ENCODE measurements at regions not wholly inside any gene's neighbourhood (a gene's known extent, or its start where the extent isn't known, plus 50 kb on each side); places are given as distances from the start of the nearest gene placed in this dataset.
"Not testable (repeated sequence)": the region's sequence is repeated elsewhere in the genome, so short reads cannot be mapped to it uniquely, and the experiment has no call there.

DNA sequence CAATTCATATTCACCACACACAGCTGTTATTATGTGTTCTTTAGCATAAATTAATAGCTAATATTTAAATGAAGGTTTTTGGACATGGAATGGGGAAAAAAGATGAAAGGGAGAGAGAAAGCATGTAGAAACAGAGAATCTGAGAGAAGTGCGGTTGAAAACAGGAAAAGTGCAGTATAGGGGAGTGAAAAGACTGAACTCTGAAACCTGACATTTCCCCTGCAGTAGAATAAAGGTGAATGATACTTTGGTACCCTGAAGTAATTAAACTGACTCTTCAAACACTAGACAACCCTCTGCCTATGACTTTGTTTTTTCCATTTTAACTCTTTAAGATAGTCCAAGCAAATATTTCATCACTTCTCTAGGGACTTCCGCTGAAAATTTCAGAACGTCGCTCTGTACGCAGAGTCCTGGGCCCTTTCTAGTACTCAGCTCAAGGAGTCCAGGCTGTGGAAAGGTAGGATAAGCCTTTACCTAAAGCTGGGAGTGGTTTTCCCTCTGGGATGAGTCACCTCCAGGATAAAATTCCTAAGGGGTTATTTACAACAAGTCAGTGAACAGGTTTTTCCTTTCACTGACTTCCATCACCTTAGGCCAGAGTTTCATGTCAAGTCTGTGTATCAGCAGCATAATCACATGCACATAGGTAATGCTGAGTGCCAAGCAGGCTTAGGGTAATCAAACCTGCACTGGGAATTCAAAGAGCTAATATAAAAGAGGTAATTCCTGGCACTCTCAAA, 614.5 kb downstream of the PKHD1 start:
- H3K36me3 ChIP-seq (ENCODE audit: control insufficient read depth, insufficient read depth, low read length): no peaks in the 10 kb centered on the region
- H3K4me1 ChIP-seq (ENCODE audit: control insufficient read depth, insufficient read depth, low read length): 0 out of 2 replicates have a peak, but pooled peaks cover 2% of the 10 kb centered on the region
- H3K9me3 ChIP-seq (ENCODE audit: control insufficient read depth, insufficient read depth, low read depth, low read length): no peaks in the 10 kb centered on the region
- no peak overlapping the region for H3K4me3 ChIP-seq (ENCODE audit: low read depth, low read length)
- no peaks in the 10 kb centered on the region for H3K27me3 ChIP-seq (ENCODE audit: control insufficient read depth, insufficient read depth, low read length)
- no peak overlapping the region for H3K9ac ChIP-seq (ENCODE audit: low read length)
- H3K27ac ChIP-seq (ENCODE audit: low read depth, low read length): no peak overlapping the region

DNA sequence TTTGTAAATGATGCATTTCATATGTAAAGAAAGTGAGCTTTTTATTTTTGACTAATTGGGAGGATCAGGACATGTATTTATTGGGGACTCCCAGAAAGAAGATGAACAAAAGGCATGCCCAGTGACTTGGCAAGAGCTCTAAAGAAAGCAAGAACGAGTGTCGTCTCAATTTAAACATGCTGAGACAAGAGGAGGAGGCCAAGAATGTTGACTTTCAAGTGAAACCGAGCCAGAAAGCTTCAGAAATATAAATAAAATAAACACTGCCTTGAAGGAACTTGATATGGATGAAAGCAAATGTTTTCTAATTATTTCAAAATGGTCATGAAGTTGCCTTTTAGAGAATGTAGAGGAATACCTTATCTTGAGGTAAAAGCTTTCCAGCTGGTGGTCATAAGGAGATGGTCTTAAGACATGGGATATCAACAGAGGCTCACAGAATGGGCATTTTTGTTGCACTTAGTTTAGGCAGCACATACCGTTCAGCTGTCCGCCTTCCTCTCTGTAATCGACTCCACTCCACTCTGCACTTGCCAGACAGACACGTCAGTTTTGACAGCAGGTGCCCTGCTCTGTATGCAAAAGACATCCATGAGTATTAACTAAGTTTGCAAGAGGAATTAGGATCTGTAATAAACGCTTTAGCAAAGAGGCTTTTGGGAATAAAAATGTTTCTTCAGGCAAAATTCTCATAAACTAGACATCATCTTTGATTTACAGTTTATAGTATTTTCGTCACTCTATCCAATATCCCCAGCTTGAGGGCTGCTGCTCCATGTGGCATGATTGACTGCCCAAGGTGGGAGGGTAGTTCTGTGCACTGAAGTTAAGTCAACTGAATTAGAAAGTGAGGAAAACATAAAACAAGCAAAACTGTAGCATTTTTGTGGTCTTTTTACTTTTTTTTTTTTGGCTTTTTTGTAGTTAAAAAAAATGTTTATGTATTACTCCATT, 613.1 kb downstream of the PKHD1 start:
- Histone ChIP-seq H3K4me1 (ENCODE audit: control insufficient read depth, insufficient read depth, low read length) (0 out of 2 replicates have a peak, but pooled peaks cover 2% of the 10 kb centered on the region), H3K27me3 (ENCODE audit: control insufficient read depth, insufficient read depth, low read length) (no peaks in the 10 kb centered on the region), H3K36me3 (ENCODE audit: control insufficient read depth, insufficient read depth, low read length) (no peaks in the 10 kb centered on the region), H3K27ac (ENCODE audit: low read depth, low read length) (no peak overlapping the region), H3K9me3 (ENCODE audit: control insufficient read depth, insufficient read depth, low read depth, low read length) (no peaks in the 10 kb centered on the region), H3K4me3 (ENCODE audit: low read depth, low read length) (no peak overlapping the region), H3K9ac (ENCODE audit: low read length) (no peak overlapping the region)

GRCh38 chr6:51477711-51478311, 609.6 kb downstream of the PKHD1 start:
- no peak overlapping the region for H3K4me3 ChIP-seq (ENCODE audit: low read depth, low read length)
- no peak overlapping the region for H3K27ac ChIP-seq (ENCODE audit: low read depth, low read length)
- no peaks in the 10 kb centered on the region for H3K27me3 ChIP-seq (ENCODE audit: control insufficient read depth, insufficient read depth, low read length)
- no peak overlapping the region for H3K9ac ChIP-seq (ENCODE audit: low read length)
- H3K4me1 ChIP-seq (ENCODE audit: control insufficient read depth, insufficient read depth, low read length): 0 out of 2 replicates have a peak, but pooled peaks cover 2% of the 10 kb centered on the region
- H3K36me3 ChIP-seq (ENCODE audit: control insufficient read depth, insufficient read depth, low read length): no peaks in the 10 kb centered on the region
- no peaks in the 10 kb centered on the region for H3K9me3 ChIP-seq (ENCODE audit: control insufficient read depth, insufficient read depth, low read depth, low read length)

- no peak overlapping the region for H3K4me3 ChIP-seq (ENCODE audit: low read depth, low read length)
- H3K4me1 ChIP-seq (ENCODE audit: control insufficient read depth, insufficient read depth, low read length): no peaks in the 10 kb centered on the region
- H3K9me3 ChIP-seq (ENCODE audit: control insufficient read depth, insufficient read depth, low read depth, low read length): no peaks in the 10 kb centered on the region
- no peaks in the 10 kb centered on the region for H3K27me3 ChIP-seq (ENCODE audit: control insufficient read depth, insufficient read depth, low read length)
- H3K9ac ChIP-seq (ENCODE audit: low read length): no peak overlapping the region
- H3K36me3 ChIP-seq (ENCODE audit: control insufficient read depth, insufficient read depth, low read length): no peaks in the 10 kb centered on the region
- no peak overlapping the region for H3K27ac ChIP-seq (ENCODE audit: low read depth, low read length)
Observed at GRCh38 chr6:51479296-51479695, 608.1 kb downstream of the PKHD1 start.

DNA sequence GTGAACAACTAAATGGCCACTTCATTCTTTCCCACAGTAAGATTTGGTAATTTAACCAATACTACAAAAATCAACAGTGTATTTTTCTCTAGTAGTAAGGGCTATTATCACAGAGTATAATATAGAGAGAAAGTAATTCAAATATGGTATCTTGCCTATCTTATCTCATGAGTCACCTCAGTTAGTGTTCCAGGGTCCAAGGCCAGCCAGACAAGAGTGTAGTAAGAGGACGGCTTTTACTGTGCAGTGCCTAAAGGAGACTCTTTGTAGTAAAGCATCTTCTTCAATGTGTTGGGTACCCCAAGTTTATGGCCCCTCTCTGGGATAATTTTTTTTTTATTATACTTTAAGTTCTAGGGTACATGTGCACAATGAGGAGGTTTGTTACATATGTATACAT, 607.4 kb downstream of the PKHD1 start:
- Histone ChIP-seq H3K9me3 (ENCODE audit: control insufficient read depth, insufficient read depth, low read depth, low read length) (no peaks in the 10 kb centered on the region), H3K9ac (ENCODE audit: low read length) (no peak overlapping the region), H3K4me3 (ENCODE audit: low read depth, low read length) (no peak overlapping the region), H3K27ac (ENCODE audit: low read depth, low read length) (no peak overlapping the region), H3K36me3 (ENCODE audit: control insufficient read depth, insufficient read depth, low read length) (no peaks in the 10 kb centered on the region), H3K27me3 (ENCODE audit: control insufficient read depth, insufficient read depth, low read length) (no peaks in the 10 kb centered on the region), H3K4me1 (ENCODE audit: control insufficient read depth, insufficient read depth, low read length) (no peaks in the 10 kb centered on the region)

GRCh38 chr6:51485869-51486268, 601.5 kb downstream of the PKHD1 start:
- not testable (repeated sequence) for H3K36me3 ChIP-seq (ENCODE audit: control insufficient read depth, insufficient read depth, low read length); H3K4me1 ChIP-seq (ENCODE audit: control insufficient read depth, insufficient read depth, low read length); H3K4me3 ChIP-seq (ENCODE audit: low read depth, low read length)

DNA sequence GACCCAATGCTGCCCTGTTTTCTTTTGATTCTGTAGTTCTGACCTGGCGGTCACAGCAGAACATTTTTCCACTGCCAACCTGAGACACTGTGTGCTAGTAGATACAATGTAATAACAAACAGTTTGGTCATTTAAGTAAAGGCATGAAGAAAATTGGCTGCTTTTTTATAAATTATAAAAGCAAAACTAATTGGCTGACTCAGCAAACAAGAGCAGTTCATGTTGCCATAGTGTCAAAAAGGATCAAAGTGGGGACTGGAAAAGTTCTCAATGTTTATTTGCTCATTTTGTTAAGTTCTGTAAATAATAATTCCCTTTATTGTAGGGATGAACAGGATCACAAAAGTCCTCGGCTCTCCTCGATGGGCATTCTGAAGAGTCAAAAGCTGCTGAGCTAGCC, 599.5 kb downstream of the PKHD1 start:
- H3K27me3 ChIP-seq (ENCODE audit: control insufficient read depth, insufficient read depth, low read length): no peaks in the 10 kb centered on the region
- H3K36me3 ChIP-seq (ENCODE audit: control insufficient read depth, insufficient read depth, low read length): no peaks in the 10 kb centered on the region
- no peak overlapping the region for H3K4me3 ChIP-seq (ENCODE audit: low read depth, low read length)
- no peak overlapping the region for H3K27ac ChIP-seq (ENCODE audit: low read depth, low read length)
- 0 out of 2 replicates have a peak, but pooled peaks cover 3% of the 10 kb centered on the region for H3K4me1 ChIP-seq (ENCODE audit: control insufficient read depth, insufficient read depth, low read length)
- H3K9me3 ChIP-seq (ENCODE audit: control insufficient read depth, insufficient read depth, low read depth, low read length): peaks cover 13% of the 10 kb centered on the region
- H3K9ac ChIP-seq (ENCODE audit: low read length): no peak overlapping the region

More at GRCh38 chr6:51485869-51486268, 601.5 kb downstream of the PKHD1 start:
- H3K9ac ChIP-seq (ENCODE audit: low read length); H3K27me3 ChIP-seq (ENCODE audit: control insufficient read depth, insufficient read depth, low read length); H3K27ac ChIP-seq (ENCODE audit: low read depth, low read length): not testable (repeated sequence)
- peaks cover 13% of the 10 kb centered on the region for H3K9me3 ChIP-seq (ENCODE audit: control insufficient read depth, insufficient read depth, low read depth, low read length)

GRCh38 chr6:51489133-51489532, 598.3 kb downstream of the PKHD1 start:
- no peaks in the 10 kb centered on the region for H3K36me3 ChIP-seq (ENCODE audit: control insufficient read depth, insufficient read depth, low read length)

DNA sequence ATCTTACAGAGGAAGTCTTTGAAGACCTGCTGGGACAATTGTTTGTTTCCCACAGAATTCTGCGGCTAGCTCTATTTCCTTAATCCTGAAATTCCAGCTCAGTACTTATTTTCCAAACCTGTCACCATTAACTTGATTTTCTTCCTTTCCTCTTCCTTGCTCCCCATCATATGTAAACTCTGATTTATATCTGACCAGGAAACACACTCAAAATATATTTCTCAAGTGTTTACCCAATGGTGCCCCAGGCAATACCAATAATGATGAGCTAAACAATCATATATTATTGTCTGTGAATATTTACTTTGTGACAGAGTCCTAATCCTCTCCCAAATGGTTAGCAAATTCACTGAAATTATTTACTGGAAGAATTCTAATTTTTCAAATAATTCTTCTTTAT, 597.3 kb downstream of the PKHD1 start:
- H3K4me1 ChIP-seq (ENCODE audit: control insufficient read depth, insufficient read depth, low read length): 0 out of 2 replicates have a peak, but pooled peaks cover 3% of the 10 kb centered on the region
- no peak overlapping the region for H3K4me3 ChIP-seq (ENCODE audit: low read depth, low read length)
- H3K27me3 ChIP-seq (ENCODE audit: control insufficient read depth, insufficient read depth, low read length): no peaks in the 10 kb centered on the region
- no peak overlapping the region for H3K9ac ChIP-seq (ENCODE audit: low read length)
- H3K9me3 ChIP-seq (ENCODE audit: control insufficient read depth, insufficient read depth, low read depth, low read length): peaks cover 13% of the 10 kb centered on the region
- no peaks in the 10 kb centered on the region for H3K36me3 ChIP-seq (ENCODE audit: control insufficient read depth, insufficient read depth, low read length)
- no peak overlapping the region for H3K27ac ChIP-seq (ENCODE audit: low read depth, low read length)

More at GRCh38 chr6:51489133-51489532, 598.3 kb downstream of the PKHD1 start:
- H3K4me3 ChIP-seq (ENCODE audit: low read depth, low read length): no peak overlapping the region
- no peak overlapping the region for H3K9ac ChIP-seq (ENCODE audit: low read length)
- 0 out of 2 replicates have a peak, but pooled peaks cover 3% of the 10 kb centered on the region for H3K4me1 ChIP-seq (ENCODE audit: control insufficient read depth, insufficient read depth, low read length)
- peaks cover 13% of the 10 kb centered on the region for H3K9me3 ChIP-seq (ENCODE audit: control insufficient read depth, insufficient read depth, low read depth, low read length)
- H3K27me3 ChIP-seq (ENCODE audit: control insufficient read depth, insufficient read depth, low read length): no peaks in the 10 kb centered on the region
- no peak overlapping the region for H3K27ac ChIP-seq (ENCODE audit: low read depth, low read length)

DNA sequence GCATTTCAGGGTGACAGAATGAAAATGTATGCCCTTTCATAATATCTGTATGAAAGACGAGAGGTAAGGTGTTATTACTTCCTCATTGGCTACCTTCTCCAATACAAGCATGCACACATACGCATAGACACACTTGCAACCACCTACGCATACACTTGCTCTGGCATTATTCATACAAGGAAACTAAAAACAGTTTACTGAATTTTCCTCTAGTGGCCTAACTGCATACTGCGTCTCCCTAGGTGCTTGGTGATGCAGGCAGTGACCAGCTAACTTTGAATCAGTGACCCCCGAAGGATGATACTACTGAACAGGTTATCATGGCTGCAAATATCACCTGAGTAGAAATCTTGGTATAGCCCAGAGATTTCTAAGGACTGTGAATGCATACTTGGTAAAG, 593.1 kb downstream of the PKHD1 start:
- Histone ChIP-seq H3K27me3 (ENCODE audit: control insufficient read depth, insufficient read depth, low read length) (no peaks in the 10 kb centered on the region), H3K27ac (ENCODE audit: low read depth, low read length) (no peak overlapping the region), H3K36me3 (ENCODE audit: control insufficient read depth, insufficient read depth, low read length) (no peaks in the 10 kb centered on the region), H3K4me3 (ENCODE audit: low read depth, low read length) (no peak overlapping the region), H3K9ac (ENCODE audit: low read length) (no peak overlapping the region), H3K4me1 (ENCODE audit: control insufficient read depth, insufficient read depth, low read length) (0 out of 2 replicates have a peak, but pooled peaks cover 3% of the 10 kb centered on the region), H3K9me3 (ENCODE audit: control insufficient read depth, insufficient read depth, low read depth, low read length) (no peaks in the 10 kb centered on the region)
